Adrenal gland (tissue), 9 donors: ENCODE measurements at regions not wholly inside any gene's neighbourhood (a gene's known extent, or its start where the extent isn't known, plus 50 kb on each side); places are given as distances from the start of the nearest gene placed in this dataset.

Experiments
- DNase-seq, 7 donors: peaks; one replicate each; pipeline ENCODE4 v3.0.0-alpha.2; 2019 to 2020
- H3K27ac ChIP-seq, 5 donors: fragments of 200-600 bp; sonication (generic) in 4 of 5; 1 replicate in 3 of 5; 2 replicates in 2 of 5; pipeline versions ENCODE4 v1.5.1 to v1.8.0; 2016 to 2020; ENCODE audit warnings: mild to moderate bottlenecking in 1 of 5
- H3K27me3 ChIP-seq: fragments of 200-600 bp; 2 replicates; pipeline ENCODE4 v1.8.0; 2021
- H3K36me3 ChIP-seq, 2 donors: fragments of 200-600 bp; replicated peaks in 1 of 2; 1 replicate in 1 of 2; 2 replicates in 1 of 2; pipeline versions ENCODE4 v1.5.1 to v1.8.0; 2018 to 2022
- H3K4me1 ChIP-seq, 2 donors: fragments of 200-600 bp; replicated peaks in 1 of 2; 1 replicate in 1 of 2; 2 replicates in 1 of 2; pipeline versions ENCODE4 v1.5.1 to v1.8.0; 2018 to 2021
- H3K4me3 ChIP-seq, 4 donors: fragments of 200-600 bp; sonication (generic) in 3 of 4; one replicate each; pipeline ENCODE4 v1.5.1; 2016 to 2018
- H3K9me3 ChIP-seq, 3 donors: fragments of 200-600 bp; sonication (generic) in 1 of 3; replicated peaks in 1 of 3; 1 replicate in 2 of 3; 2 replicates in 1 of 3; pipeline versions ENCODE4 v1.5.1 to v1.8.0; 2016 to 2021
- POLR2A ChIP-seq, 2 donors: fragments of 450-650 bp; IDR thresholded peaks; one replicate each; pipeline ENCODE4 v1.6.1; 2017; ENCODE audit warnings: antibody characterized with exemption in 2 of 2, mild to moderate bottlenecking in 2 of 2, moderate library complexity in 1 of 2
- WGBS, 4 donors: extraction: QIAGEN DNeasy Blood & Tissue Kit in 2 of 4; methylation state at CpG; one replicate each; pipeline versions ENCODE4 v1.1.5 to v1.1.7; 2013 to 2017; 5-methylcytosine and 5-hydroxymethylcytosine counted together
- intact Hi-C, 2 donors: fragments of 100-400 bp; cut with DNase I; formaldehyde crosslinking; loops; one replicate each; pipeline versions ENCODE4 v1.14.1 to v1.15.0; 2022 to 2023
- TF ChIP-seq, protein P1 (sequence below), 6 experiments: fragments of 450-650 bp in 4 of 6; fragments of 200-600 bp in 2 of 6; sonication (generic) in 1 of 6; IDR thresholded peaks; 1 replicate in 5 of 6; 2 replicates in 1 of 6; pipeline versions ENCODE4 v1.5.1 to v1.8.0; 2016 to 2021; ENCODE audit warnings: antibody characterized with exemption in 6 of 6, mild to moderate bottlenecking in 2 of 6, moderate library complexity in 1 of 6
- donor health status: healthy with polysubstance abuse.
- donor health status: Bipolar disorder and iron deficiency.
- donor health status: DM: yes; HTN: yes; CAD: no.
- donor health status: DM: no; HTN: no; CAD: no.
- donor health status: DM: no; HTN: no; CAD: no.

DNA sequence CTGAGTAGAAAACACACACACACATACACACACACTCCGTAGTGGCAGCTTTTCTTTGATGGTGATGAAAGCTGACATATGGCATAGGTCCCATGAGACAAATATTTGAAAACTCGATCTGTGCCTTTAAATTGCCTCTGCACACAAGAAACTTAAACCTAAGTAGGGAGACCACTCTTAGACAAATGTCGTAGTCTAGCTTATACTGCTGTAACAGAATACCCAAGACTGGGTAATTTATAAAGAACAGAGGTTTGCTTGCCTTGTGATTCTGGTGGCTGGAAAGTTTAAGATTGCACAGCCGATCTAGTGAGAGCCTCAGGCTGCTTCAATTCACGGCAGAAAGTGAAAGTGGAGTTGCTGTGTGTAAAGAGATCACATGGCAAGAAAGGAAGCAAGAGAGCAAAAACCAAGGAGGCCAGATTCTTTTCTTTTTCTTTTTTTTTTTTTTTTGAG, 489.4 kb upstream of the SORCS1 start:
- no peaks in the 10 kb centered on the region for H3K4me1 ChIP-seq
- DNase-seq, result peak; percentile 17 to 54 (median 21)
- no peaks in the 10 kb centered on the region for H3K9me3 ChIP-seq
- no peaks in the 10 kb centered on the region for H3K36me3 ChIP-seq
- 8 to 12% (median 10%) methylated on average over 5 of the region's 5 CpGs for WGBS, 4 donors
- TF ChIP-seq, protein P1, sequence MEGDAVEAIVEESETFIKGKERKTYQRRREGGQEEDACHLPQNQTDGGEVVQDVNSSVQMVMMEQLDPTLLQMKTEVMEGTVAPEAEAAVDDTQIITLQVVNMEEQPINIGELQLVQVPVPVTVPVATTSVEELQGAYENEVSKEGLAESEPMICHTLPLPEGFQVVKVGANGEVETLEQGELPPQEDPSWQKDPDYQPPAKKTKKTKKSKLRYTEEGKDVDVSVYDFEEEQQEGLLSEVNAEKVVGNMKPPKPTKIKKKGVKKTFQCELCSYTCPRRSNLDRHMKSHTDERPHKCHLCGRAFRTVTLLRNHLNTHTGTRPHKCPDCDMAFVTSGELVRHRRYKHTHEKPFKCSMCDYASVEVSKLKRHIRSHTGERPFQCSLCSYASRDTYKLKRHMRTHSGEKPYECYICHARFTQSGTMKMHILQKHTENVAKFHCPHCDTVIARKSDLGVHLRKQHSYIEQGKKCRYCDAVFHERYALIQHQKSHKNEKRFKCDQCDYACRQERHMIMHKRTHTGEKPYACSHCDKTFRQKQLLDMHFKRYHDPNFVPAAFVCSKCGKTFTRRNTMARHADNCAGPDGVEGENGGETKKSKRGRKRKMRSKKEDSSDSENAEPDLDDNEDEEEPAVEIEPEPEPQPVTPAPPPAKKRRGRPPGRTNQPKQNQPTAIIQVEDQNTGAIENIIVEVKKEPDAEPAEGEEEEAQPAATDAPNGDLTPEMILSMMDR (IDR thresholded peaks at IDR 0.05), result no peak
- no peak for TF ChIP-seq POLR2A (IDR thresholded peaks at IDR 0.05)
- peak overlapping the region in 2 of 5 donors; percentile 24 to 64 for H3K27ac ChIP-seq
- H3K4me3 ChIP-seq, result peak overlapping the region in 2 of 4 donors; percentile 22 to 56
- H3K27me3 ChIP-seq, result no peaks in the 10 kb centered on the region
- intact Hi-C loops, result no loop called here

DNA sequence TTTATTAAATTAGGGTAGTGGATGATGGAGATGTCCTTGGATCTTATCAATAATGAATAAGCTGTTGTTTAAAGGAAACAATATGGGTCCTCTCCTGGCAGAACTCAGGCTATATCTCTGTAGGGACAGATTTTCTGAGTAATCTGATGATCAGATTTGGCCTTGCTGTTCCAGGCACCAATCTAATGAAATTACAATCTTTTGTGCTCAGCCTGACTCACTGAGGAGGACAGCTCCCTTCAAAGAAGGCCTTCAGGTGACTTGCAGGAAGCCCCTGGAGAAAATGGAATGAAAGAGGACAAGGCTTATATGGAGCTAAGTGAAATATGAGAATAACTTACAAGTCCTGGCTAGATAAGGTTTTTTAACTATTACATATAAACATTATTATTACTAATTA, 486.4 kb upstream of the SORCS1 start:
- H3K36me3 ChIP-seq, result no peaks in the 10 kb centered on the region
- no peaks in the 10 kb centered on the region for H3K4me1 ChIP-seq
- TF ChIP-seq, protein P1 (IDR thresholded peaks at IDR 0.05), result no peak
- TF ChIP-seq POLR2A (IDR thresholded peaks at IDR 0.05), result no peak
- no peak for DNase-seq
- H3K4me3 ChIP-seq, result no peak overlapping the region
- no peaks in the 10 kb centered on the region for H3K9me3 ChIP-seq
- H3K27ac ChIP-seq, result no peak overlapping the region
- intact Hi-C loops, result no loop called here
- no peaks in the 10 kb centered on the region for H3K27me3 ChIP-seq

DNA sequence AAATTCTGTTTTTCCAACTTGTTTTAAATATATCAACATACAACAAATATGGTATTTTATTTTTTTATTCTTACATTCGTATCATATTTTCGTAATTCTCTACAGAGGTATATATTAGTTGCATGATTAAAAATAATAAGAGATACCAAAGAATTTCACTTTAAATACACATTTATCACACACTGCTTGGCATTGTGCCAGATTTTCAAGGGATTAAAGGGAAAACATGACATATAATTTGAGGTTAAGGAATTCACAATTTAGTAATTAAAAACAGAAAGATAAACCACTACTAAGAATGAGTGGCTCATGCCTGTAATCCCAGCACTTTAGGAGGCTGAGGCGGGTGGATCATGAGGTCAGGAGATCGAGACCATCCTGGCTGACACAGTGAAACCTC, 484.7 kb upstream of the SORCS1 start:
- Histone ChIP-seq H3K27ac (no peak overlapping the region), H3K4me1 (no peaks in the 10 kb centered on the region), H3K9me3 (no peaks in the 10 kb centered on the region), H3K36me3 (no peaks in the 10 kb centered on the region), H3K4me3 (no peak overlapping the region), H3K27me3 (no peaks in the 10 kb centered on the region)
- TF ChIP-seq, protein P1 (IDR thresholded peaks at IDR 0.05), result no peak
- no peak for TF ChIP-seq POLR2A (IDR thresholded peaks at IDR 0.05)
- intact Hi-C loops, result no loop called here
- WGBS, 4 donors, result 84 to 92% (median 91%) methylated on average over 4 of the region's 4 CpGs
- DNase-seq, result no peak

DNA sequence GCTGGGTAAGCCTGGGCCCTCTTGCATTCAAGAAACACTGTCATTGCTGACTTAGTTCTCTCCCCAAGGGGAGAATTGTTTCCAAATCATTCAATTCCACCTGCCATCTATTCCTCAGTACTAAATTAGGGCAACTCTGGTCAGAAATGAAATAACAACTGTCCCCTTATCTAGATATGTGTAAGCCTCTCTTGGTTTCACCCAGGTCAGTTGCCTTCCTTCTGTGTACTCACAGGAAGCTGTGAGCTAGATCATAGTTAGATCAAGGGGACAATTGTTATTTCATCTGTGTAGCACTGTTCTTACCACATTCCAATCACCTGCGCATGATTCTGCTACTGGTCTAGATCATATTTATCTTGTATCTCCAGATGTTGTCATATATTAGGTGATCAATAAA, 483.0 kb upstream of the SORCS1 start:
- no peaks in the 10 kb centered on the region for H3K36me3 ChIP-seq
- H3K4me1 ChIP-seq, result no peaks in the 10 kb centered on the region
- DNase-seq, result no peak
- H3K27me3 ChIP-seq, result no peaks in the 10 kb centered on the region
- TF ChIP-seq, protein P1 (IDR thresholded peaks at IDR 0.05), result no peak
- TF ChIP-seq POLR2A (IDR thresholded peaks at IDR 0.05), result no peak
- intact Hi-C loops, result no loop called here
- no peaks in the 10 kb centered on the region for H3K9me3 ChIP-seq
- H3K4me3 ChIP-seq, result no peak overlapping the region
- 85 to 93% (median 91%) methylated on average over 1 of the region's 1 CpG for WGBS, 4 donors
- H3K27ac ChIP-seq, result no peak overlapping the region
